Activated naive CD4-positive, alpha-beta T cell treated with anti-CD3 and anti-CD28 coated beads, Interleukin-2, amount 50 U/mL, for 24 hours (primary cell): ENCODE measurements at regions not wholly inside any gene's neighbourhood (a gene's known extent, or its start where the extent isn't known, plus 50 kb on each side); places are given as distances from the start of the nearest gene placed in this dataset.

Source experiments
- H3K27ac Mint-ChIP-seq: one replicate; pipeline ENCODE4 v1.8.0; 2021; ENCODE audit warnings: mild to moderate bottlenecking, mixed read lengths
- H3K27me3 Mint-ChIP-seq: one replicate; pipeline ENCODE4 v1.8.0; 2021; ENCODE audit warnings: mixed read lengths
- H3K36me3 Mint-ChIP-seq: one replicate; pipeline ENCODE4 v1.8.0; 2021; ENCODE audit warnings: mixed read lengths
- H3K4me1 Mint-ChIP-seq: one replicate; pipeline ENCODE4 v1.8.0; 2021; ENCODE audit warnings: mixed read lengths
- H3K4me3 Mint-ChIP-seq: one replicate; pipeline ENCODE4 v1.8.0; 2021; ENCODE audit warnings: mild to moderate bottlenecking, mixed read lengths
- H3K9me3 Mint-ChIP-seq: one replicate; pipeline ENCODE4 v1.8.0; 2021; ENCODE audit warnings: mixed read lengths

DNA sequence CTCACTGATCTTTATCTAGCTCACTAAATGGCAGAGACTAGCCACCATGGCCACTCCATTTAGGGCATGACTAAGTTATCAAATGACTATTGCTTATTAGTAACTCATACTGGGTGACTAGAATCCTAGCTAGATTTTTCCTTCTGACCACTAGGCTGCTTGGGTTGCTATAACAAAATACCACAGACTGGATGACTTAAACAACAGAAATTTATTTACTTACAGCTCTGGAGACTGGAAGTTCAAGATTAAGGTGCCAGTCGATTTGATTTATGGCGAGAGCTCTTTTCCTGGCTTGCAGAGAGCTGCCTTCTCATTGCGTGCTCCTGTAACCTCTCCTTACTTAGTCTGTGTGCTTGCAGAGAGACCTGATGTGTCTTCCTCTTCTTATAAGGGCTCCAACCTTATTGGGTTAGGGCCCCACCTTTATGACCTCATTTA is 55.0 kb upstream of the APC start:
- Mint-ChIP-seq H3K4me3 (no peak overlapping the region), H3K9me3 (no peaks in the 10 kb centered on the region), H3K27me3 (peaks cover 8% of the 10 kb centered on the region), H3K4me1 (no peaks in the 10 kb centered on the region), H3K36me3 (no peaks in the 10 kb centered on the region), H3K27ac (no peak overlapping the region)

DNA sequence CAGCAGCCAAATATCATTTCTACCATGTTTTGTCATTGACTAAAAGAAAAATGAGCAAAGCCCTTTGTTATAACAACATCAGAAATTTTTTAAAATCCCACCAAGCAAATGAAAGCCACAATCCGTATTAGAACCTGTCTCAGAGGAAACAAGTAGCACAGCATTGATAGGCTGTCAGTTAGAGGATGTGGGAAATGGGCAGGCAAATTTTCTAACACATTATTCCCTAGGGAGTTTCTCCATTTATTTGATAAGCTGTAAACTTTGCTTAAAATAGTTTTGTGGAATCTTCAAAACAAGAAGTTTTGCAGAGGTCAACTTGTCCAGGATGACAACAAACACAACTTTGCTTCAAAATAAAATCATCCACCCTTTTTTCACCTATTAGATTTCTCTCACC is 53.6 kb upstream of the APC start:
- Mint-ChIP-seq H3K27ac (no peak overlapping the region), H3K27me3 (peaks cover 6% of the 10 kb centered on the region), H3K9me3 (no peaks in the 10 kb centered on the region), H3K4me3 (no peak overlapping the region), H3K4me1 (no peaks in the 10 kb centered on the region), H3K36me3 (no peaks in the 10 kb centered on the region)

GRCh38 chr5:112684737-112685136 is 52.9 kb upstream of the APC start:
- no peak overlapping the region for H3K27ac Mint-ChIP-seq
- H3K9me3 Mint-ChIP-seq: no peaks in the 10 kb centered on the region
- peaks cover 6% of the 10 kb centered on the region for H3K27me3 Mint-ChIP-seq
- no peaks in the 10 kb centered on the region for H3K4me1 Mint-ChIP-seq
- H3K36me3 Mint-ChIP-seq: no peaks in the 10 kb centered on the region
- H3K4me3 Mint-ChIP-seq: no peak overlapping the region

GRCh38 chr5:112685386-112685785 is 52.3 kb upstream of the APC start:
- Mint-ChIP-seq H3K27ac (no peak overlapping the region), H3K4me3 (no peak overlapping the region), H3K27me3 (peaks cover 5% of the 10 kb centered on the region), H3K9me3 (no peaks in the 10 kb centered on the region), H3K36me3 (no peaks in the 10 kb centered on the region), H3K4me1 (no peaks in the 10 kb centered on the region)

- H3K27me3 Mint-ChIP-seq: peaks cover 2% of the 10 kb centered on the region
- H3K36me3 Mint-ChIP-seq: no peaks in the 10 kb centered on the region
- H3K4me1 Mint-ChIP-seq: no peaks in the 10 kb centered on the region
- H3K27ac Mint-ChIP-seq: no peak overlapping the region
- H3K4me3 Mint-ChIP-seq: no peak overlapping the region
- H3K9me3 Mint-ChIP-seq: no peaks in the 10 kb centered on the region
Observed at GRCh38 chr5:112685931-112686330, 51.8 kb upstream of the APC start.

- no peaks in the 10 kb centered on the region for H3K9me3 Mint-ChIP-seq
- H3K4me3 Mint-ChIP-seq: no peak overlapping the region
- peaks cover 2% of the 10 kb centered on the region for H3K27me3 Mint-ChIP-seq
Observed at GRCh38 chr5:112686675-112687074, 51.0 kb upstream of the APC start.

DNA sequence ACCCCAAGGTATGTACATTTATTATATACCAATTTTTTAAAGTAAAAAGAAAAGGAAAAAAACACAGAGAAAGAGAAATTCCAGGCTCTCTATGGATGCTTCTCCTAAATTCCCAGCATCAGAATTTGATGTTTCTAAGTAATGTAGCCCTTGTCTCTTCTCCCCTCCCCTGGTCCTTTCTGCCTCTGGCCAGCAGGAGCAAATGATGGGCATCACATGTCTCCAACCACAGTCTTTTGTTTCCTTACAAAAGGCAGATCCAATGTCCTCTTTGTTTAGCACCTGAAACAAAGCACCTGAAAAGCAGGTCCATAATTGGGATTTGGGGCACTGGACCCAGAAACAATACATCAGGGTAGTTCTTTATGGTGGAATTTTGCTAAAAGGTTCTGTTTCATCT is 50.4 kb upstream of the APC start:
- Mint-ChIP-seq H3K36me3 (no peaks in the 10 kb centered on the region), H3K27ac (no peak overlapping the region), H3K27me3 (peaks cover 2% of the 10 kb centered on the region), H3K4me1 (no peaks in the 10 kb centered on the region), H3K4me3 (no peak overlapping the region), H3K9me3 (no peaks in the 10 kb centered on the region)

More at GRCh38 chr5:112686675-112687074, 51.0 kb upstream of the APC start:
- no peak overlapping the region for H3K27ac Mint-ChIP-seq
- H3K36me3 Mint-ChIP-seq: no peaks in the 10 kb centered on the region
- no peaks in the 10 kb centered on the region for H3K4me1 Mint-ChIP-seq
